ENCODE measurements at regions not wholly inside any gene's neighbourhood (a gene's known extent, or its start where the extent isn't known, plus 50 kb on each side); places are given as distances from the start of the nearest gene placed in this dataset.
"Not testable (repeated sequence)": the region's sequence is repeated elsewhere in the genome, so short reads cannot be mapped to it uniquely, and the experiment has no call there.

GRCh38 chr20:30281584-30282197, 975.8 kb upstream of the DEFB115 start:
- DNase-seq (ENCODE audit: low read depth in 1 of 2, low spot score in 1 of 2) = no peak
- no peak for FAIRE-seq
- 89% methylated on average over 40 of the region's 41 CpGs for WGBS (ENCODE audit: missing lambda C conversion rate)
- H3K4me3 ChIP-seq = no peak overlapping the region
- no peak overlapping the region for H3K4me2 ChIP-seq
- POLR2A ChIA-PET = no interaction called here
- TF ChIP-seq KDM1A (IDR thresholded peaks at IDR 0.05; ENCODE audit: low read depth) (no peak), ESRRA (IDR thresholded peaks at IDR 0.05; ENCODE audit: borderline replicate concordance, low read length) (no peak), TP53 (CRISPR knock-in tag; IDR thresholded peaks at IDR 0.05) (no peak), PHF8 (IDR thresholded peaks at IDR 0.05; ENCODE audit: borderline replicate concordance, low read depth) (no peak), ZC3H11A (IDR thresholded peaks at IDR 0.05) (no peak), RNF2 (IDR thresholded peaks at IDR 0.05; ENCODE audit: borderline replicate concordance, low read depth) (no peak), NFE2L2 (conservative IDR thresholded peaks at IDR 0.05; ENCODE audit: low read length) (no peak), RFX5 (IDR thresholded peaks at IDR 0.05) (no peak), EP300 (IDR thresholded peaks at IDR 0.05) (no peak), FOXS1 (CRISPR knock-in tag; IDR thresholded peaks at IDR 0.05) (no peak), CBX2 (IDR thresholded peaks at IDR 0.05; ENCODE audit: borderline replicate concordance, low read depth) (no peak), ZNF302 (CRISPR knock-in tag; IDR thresholded peaks at IDR 0.05) (no peak), TFCP2L1 (CRISPR knock-in tag; IDR thresholded peaks at IDR 0.05) (no peak), HEYL (CRISPR knock-in tag; IDR thresholded peaks at IDR 0.05) (no peak), HOXB13 (CRISPR knock-in tag; IDR thresholded peaks at IDR 0.05; ENCODE audit: low read depth) (no peak), POLR2A (IDR thresholded peaks at IDR 0.05; ENCODE audit: low read length) (no peak), NR3C1 (IDR thresholded peaks at IDR 0.05) (no peak), ZSCAN20 (CRISPR knock-in tag; IDR thresholded peaks at IDR 0.05) (no peak)
- TF ChIP-seq, protein P1, sequence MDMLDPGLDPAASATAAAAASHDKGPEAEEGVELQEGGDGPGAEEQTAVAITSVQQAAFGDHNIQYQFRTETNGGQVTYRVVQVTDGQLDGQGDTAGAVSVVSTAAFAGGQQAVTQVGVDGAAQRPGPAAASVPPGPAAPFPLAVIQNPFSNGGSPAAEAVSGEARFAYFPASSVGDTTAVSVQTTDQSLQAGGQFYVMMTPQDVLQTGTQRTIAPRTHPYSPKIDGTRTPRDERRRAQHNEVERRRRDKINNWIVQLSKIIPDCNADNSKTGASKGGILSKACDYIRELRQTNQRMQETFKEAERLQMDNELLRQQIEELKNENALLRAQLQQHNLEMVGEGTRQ (IDR thresholded peaks at IDR 0.05) = no peak
- TF ChIP-seq, protein P2, sequence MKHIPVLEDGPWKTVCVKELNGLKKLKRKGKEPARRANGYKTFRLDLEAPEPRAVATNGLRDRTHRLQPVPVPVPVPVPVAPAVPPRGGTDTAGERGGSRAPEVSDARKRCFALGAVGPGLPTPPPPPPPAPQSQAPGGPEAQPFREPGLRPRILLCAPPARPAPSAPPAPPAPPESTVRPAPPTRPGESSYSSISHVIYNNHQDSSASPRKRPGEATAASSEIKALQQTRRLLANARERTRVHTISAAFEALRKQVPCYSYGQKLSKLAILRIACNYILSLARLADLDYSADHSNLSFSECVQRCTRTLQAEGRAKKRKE (CRISPR knock-in tag; IDR thresholded peaks at IDR 0.05; ENCODE audit: low read depth) = no peak
- H3K9me3 ChIP-seq = no peaks in the 10 kb centered on the region
- ATAC-seq = no peak
- H3K27ac ChIP-seq = no peak overlapping the region
- 0 out of 3 replicates have a peak, but pooled peaks cover 3% of the 10 kb centered on the region for H3K4me1 ChIP-seq
- CTCF ChIA-PET = no interaction called here

DNA sequence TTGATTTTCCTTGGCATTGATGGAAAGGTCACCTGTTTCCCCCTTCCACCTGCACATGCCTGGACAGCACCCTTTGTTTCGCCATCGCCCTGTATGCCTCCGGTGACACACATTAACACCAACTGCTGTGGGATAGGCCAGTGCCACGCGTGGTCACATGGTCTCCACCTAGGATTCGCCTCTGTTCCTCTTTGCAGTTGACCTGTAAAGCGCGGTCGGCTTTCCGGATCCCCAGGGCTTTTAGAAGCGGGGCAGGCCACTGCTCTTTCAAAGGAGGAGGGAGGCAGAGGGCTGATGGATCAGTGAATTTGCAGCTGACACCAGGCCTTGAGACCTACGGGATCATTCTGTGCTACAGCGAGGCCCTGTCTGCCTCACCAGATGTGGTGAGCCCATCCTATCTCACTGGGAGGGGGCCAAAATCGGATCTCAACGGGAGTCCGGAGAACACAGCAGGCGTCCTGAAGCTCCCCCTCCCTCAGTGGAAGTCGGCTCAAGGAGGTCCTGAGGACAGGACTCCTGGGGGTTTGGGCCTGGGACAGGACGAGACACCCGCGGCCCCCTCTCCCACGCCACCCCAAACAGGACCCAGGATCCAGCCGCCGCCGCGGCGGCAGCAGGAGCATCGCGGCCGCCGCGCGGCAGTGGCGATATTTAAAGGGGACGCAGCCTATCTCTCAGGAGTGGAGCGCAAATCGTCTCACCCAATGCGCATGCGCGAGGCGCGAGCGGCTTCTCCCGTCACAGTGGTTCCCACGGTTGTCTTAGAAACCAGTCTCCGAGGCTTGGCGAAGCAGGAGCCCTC, 973.8 kb upstream of the DEFB115 start:
- DNase-seq (ENCODE audit: low read depth in 1 of 2, low spot score in 1 of 2) (peak in 1 of 2 experiments; percentile 79), ATAC-seq (peak in 1 of 2 experiments; percentile 76; a peak in 4 of 6 replicates), FAIRE-seq (peak; percentile 95)
- peak overlapping the region; percentile 73 for H3K4me2 ChIP-seq
- H3K9me3 ChIP-seq, H3K4me1 ChIP-seq, POLR2A ChIA-PET, CTCF ChIA-PET: not testable (repeated sequence)
- WGBS (ENCODE audit: missing lambda C conversion rate) = 49% methylated on average over 37 of the region's 47 CpGs
- H3K4me3 ChIP-seq = peak overlapping the region; percentile 46
- TF ChIP-seq, protein P3, sequence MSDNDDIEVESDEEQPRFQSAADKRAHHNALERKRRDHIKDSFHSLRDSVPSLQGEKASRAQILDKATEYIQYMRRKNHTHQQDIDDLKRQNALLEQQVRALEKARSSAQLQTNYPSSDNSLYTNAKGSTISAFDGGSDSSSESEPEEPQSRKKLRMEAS (IDR thresholded peaks at IDR 0.05) = peak; percentile 40
- 0 out of 2 replicates have a peak, but pooled peaks have one; percentile 10 for TF ChIP-seq PHF8 (IDR thresholded peaks at IDR 0.05; ENCODE audit: borderline replicate concordance, low read depth)
- H3K27ac ChIP-seq = peak overlapping the region; percentile 54 to 80; a peak in 5 of 6 replicates

DNA sequence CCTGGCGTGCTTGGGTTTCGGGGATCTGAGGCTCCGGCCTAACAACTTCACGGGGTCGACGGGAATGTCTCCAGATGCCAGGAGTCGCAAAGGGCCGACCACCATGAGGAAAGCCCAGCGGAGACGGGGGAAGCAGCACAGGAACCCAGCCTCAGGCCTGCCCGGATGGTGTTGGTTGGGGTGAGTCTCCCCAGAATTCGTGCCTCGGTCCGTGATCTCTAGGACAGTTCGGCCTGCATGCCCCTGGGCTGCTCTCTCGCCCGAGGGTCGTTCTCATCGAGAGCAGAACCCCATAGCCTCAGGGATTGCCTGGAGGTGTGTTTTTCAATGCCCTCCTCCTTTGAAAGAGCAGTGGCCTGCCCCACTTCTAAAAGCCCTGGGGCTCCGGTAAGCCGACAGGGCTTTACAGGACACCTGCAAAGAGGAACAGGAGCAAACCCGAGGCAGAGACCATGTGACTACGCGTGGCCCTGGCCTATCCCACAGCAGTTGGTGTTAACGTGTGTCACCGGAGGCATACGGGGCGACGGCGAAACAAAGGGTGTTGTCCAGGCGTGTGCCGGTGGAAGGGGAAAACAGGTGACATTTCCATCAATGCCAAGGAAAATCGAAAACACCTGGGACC, 973.1 kb upstream of the DEFB115 start:
- ATAC-seq (no peak), FAIRE-seq (no peak), DNase-seq (ENCODE audit: low read depth in 1 of 2, low spot score in 1 of 2) (no peak)
- Histone ChIP-seq H3K4me2 (peak overlapping the region; percentile 73), H3K4me3 (peak overlapping the region; percentile 46), H3K9me3 (no peaks in the 10 kb centered on the region), H3K27ac (peak overlapping the region; percentile 54 to 80; a peak in 5 of 6 replicates), H3K4me1 (0 out of 3 replicates have a peak, but pooled peaks cover 3% of the 10 kb centered on the region)
- WGBS (ENCODE audit: missing lambda C conversion rate) = 65% methylated on average over 20 of the region's 33 CpGs
- TF ChIP-seq, protein P2 (CRISPR knock-in tag; IDR thresholded peaks at IDR 0.05; ENCODE audit: low read depth) = no peak
- no peak for TF ChIP-seq ELK1 (IDR thresholded peaks at IDR 0.05; ENCODE audit: low read depth, low read length)
- TF ChIP-seq BHLHE40 (IDR thresholded peaks at IDR 0.05; ENCODE audit: low read depth, low read length) = no peak
- TF ChIP-seq, protein P3 (IDR thresholded peaks at IDR 0.05) = peak; percentile 22; the same call in 1 of the 2 replicates
- TF ChIP-seq ZC3H11A (IDR thresholded peaks at IDR 0.05) = no peak
- ChIA-PET POLR2A (no interaction called here), CTCF (no interaction called here)

Data from A549 (cell line).